GM19035 (cell line): ENCODE measurements at regions not wholly inside any gene's neighbourhood (a gene's known extent, or its start where the extent isn't known, plus 50 kb on each side); places are given as distances from the start of the nearest gene placed in this dataset.
"Not testable (repeated sequence)": the region's sequence is repeated elsewhere in the genome, so short reads cannot be mapped to it uniquely, and the experiment has no call there.

ENCODE experiments used
- ATAC-seq: cut with Tn5 transposase; IDR thresholded peaks from one replicate; pipeline ENCODE4 v1.9.1; 2021; ENCODE audit not compliant: unreplicated experiment

- ATAC-seq, result not testable (repeated sequence)
Observed at GRCh38 chr10:46645110-46645509, 66.2 kb downstream of the SYT15 start.

DNA sequence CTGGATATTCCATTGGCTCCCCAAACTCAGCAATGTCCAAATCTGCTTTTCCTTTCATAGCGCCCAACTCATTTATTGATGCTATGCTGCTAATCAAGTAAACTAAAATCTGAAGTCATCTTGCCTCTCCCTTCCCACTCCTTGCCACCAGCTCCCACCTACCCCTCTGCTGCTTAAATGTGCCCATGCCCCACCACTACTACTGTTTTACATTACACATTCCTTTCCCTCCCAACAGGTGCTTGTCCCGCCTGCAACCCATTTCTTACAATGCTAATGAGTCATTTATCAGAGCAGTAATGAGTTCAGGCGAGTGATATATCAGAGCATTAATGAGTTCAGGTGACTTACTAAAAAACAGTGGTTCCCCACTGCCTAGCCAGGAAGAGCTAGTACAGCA, 67.2 kb downstream of the SYT15 start:
- not testable (repeated sequence) for ATAC-seq

- ATAC-seq, result not testable (repeated sequence)
Observed at GRCh38 chr10:46650967-46651366, 72.0 kb downstream of the SYT15 start.

GRCh38 chr10:46657437-46657836, 78.5 kb downstream of the SYT15 start:
- not testable (repeated sequence) for ATAC-seq

DNA sequence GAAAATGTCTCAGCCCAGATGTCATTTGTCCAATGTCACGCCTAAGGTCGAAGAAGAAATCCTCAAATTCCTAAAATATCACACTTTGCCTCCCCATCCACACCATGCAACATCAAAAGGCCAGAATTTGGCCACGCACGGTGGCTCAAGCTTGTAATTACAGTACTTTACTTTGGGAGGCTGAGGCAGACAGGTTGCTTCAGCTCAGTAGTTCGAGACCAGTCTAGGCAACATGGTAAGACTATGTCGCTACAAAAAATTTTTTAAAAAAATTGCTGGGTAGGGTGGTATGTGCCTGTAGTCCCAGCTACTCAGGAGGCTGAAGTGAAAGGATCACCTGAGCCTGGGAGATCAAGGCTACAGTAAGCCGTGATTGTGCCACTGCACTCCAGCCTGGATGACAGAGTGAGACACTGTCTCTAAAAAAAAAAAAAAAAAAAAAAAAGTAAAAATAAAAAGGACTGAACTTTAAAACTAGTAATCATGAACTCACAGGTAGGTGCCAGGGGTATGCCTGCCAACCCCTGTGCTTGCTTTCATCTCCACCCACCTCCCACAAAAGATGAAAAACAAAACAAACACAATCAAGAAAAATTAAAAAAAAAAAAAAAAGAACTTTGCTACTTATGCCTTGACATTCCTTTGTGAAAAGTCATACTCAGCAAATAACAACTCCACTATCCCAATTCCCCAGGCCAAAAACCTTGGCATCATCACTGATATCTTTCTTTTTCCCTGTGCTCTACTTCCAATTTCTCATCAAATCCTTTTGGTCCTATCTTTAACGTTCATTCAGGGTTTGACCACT, 81.3 kb downstream of the SYT15 start:
- not testable (repeated sequence) for ATAC-seq

DNA sequence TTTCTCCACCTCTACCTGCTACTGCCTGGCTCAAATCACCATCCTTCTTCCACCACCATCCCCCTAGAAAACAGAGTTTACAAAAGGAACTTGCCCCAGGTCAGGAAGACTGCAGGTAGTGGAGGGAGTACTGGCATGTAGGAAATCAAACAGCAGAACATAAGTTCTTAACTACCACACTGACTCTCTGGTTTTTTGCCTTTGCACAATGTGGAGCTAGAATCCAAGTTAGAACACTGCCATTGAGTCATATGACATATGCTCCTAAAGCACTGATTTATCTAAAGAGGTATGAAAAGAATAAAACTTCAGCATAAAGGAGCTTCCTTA, 81.9 kb downstream of the SYT15 start:
- not testable (repeated sequence) for ATAC-seq

DNA sequence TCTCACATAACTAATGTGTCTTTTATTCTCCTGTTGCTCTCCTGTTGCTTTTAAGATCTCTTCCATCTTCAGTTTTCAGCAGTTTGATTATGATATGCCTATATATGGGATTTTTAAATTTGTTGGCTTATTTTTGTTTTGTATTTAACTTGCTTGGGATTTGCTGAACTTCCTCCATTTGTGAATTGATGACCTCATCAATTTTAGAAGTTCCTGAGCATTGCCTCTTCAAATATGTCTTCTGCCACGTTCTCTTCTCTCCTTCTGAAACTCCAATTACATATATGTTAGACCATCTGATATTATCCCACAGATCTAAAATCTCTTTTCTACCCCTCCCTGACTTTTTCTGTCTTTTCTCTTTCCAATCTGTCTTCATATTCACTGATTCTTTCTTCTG, 86.6 kb downstream of the SYT15 start:
- ATAC-seq, result not testable (repeated sequence)

GRCh38 chr10:46668357-46668997, 89.5 kb downstream of the SYT15 start:
- ATAC-seq, result not testable (repeated sequence)

DNA sequence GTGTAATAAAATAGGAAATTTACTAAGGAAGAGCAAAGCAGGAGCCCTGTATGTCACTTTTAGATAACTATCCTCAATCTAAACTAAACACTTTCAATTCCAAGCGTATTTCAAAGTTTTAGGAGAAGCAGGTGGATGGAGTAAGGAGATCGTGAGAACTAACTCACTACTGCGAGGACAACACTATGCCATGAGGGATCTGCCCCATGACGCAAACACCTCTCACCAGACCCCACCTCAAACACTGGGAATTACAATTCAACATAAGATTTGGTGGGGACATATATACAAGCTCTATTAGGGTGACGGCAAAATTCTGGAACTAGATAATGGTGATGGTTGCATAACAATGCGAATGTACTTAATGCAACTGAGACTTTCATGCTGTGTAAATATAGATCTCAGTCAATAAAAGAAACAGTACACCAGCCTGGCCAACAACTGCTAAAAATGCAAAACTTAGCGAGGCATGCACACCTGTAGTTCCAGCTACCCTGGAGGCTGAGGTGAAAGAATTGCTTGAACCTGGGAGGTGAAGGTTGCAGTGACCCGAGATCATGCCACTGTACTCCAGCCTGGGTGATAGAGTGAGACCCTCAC, 99.0 kb downstream of the SYT15 start:
- ATAC-seq, result not testable (repeated sequence)

DNA sequence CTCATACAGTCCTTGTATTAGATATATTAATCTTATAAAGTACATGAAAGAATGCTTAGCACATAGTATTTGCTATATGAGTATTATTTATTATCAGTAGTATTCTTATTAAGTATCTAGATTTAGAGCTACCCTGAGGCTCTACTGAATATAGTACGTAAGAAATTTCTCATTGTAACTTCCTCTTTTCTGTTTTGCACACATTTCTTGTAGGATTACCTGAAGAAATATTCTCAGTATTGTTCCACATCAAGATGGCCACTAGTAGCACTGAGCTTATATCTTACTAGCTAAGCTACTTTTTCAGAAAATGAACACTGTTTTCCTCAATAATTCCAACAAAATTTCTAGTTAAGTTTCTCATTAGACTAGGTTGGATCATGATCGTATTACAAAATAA, 112.5 kb downstream of the SYT15 start:
- not testable (repeated sequence) for ATAC-seq

DNA sequence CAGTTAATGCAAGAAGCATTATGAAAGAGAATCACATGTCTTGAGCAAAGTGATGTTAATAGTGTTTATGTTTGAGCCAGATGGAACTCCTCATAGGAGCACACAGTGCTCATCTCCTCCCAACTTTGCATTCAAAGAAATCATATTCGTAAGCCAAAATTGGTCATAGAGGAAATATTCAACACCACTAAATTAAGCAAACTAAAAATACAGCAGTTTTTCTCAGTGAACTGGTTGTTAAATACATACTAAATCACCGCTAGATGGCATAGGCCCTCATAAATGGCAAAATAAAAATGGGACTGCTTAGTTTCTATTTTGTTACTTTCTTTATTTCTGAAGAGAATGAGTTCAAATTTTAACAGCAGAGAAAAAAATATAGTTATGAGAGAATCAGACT, 114.3 kb downstream of the SYT15 start:
- not testable (repeated sequence) for ATAC-seq

DNA sequence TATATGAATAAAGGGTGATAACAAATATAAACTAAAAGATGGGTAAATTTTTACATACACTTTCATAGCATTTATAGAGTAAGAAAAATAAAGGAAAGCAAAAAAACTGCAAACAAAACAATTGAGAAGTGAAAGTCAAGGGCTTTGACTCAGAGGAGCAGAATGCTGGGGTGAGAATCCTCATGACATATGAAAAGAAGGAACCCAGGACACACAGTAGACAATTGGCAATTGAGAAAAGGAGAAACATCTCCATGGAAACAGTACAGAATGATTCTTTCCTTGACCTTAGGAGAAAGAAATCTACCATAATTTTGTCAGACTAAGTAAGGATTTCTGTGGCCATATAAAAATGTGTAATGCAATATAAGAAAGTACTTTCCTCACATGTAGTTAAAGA, 138.3 kb downstream of the SYT15 start:
- not testable (repeated sequence) for ATAC-seq

DNA sequence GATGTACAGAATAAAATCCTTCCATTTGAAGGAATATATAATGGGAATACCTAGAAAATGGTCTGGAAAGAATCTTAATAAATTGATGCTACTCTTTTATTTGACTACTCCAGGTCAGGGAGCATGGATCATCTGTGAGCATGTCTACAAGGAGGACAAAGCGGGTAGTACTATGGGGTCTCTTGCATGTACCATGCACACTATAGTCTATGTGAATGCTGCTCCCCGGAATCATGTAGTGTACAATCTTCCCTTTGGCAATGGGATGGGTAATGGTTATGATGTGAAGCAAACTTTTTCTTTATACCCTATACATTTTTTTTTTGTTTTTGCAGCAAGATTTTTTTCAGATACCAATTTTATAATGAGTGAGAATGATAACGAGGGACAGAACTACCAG, 139.1 kb downstream of the SYT15 start:
- ATAC-seq, result not testable (repeated sequence)

GRCh38 chr10:46720386-46720785, 141.5 kb downstream of the SYT15 start:
- ATAC-seq, result not testable (repeated sequence)

GRCh38 chr10:46720811-46721518, 142.0 kb downstream of the SYT15 start:
- ATAC-seq, result not testable (repeated sequence)

DNA sequence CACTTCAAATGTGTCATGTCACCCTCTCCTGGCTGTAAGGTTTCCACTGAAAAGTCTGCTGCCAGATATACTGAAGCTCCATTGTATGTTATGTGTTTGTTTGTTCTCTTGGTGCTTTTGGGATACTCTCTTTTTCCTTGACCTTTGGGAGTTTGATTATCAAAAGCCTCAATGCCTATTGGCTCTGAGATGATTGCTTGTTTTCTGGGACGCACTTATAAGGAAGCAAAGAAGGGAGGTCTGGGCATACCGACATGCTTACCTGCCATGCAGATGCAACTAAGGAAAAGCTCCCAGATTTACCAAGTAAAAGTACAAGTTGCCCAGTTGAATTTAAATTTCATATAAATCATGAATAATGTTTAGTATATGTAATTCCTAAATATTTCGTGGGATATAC, 145.3 kb downstream of the SYT15 start:
- ATAC-seq, result not testable (repeated sequence)

GRCh38 chr10:46728359-46728758, 149.4 kb downstream of the SYT15 start:
- not testable (repeated sequence) for ATAC-seq

GRCh38 chr10:46730729-46731128, 151.8 kb downstream of the SYT15 start:
- not testable (repeated sequence) for ATAC-seq

DNA sequence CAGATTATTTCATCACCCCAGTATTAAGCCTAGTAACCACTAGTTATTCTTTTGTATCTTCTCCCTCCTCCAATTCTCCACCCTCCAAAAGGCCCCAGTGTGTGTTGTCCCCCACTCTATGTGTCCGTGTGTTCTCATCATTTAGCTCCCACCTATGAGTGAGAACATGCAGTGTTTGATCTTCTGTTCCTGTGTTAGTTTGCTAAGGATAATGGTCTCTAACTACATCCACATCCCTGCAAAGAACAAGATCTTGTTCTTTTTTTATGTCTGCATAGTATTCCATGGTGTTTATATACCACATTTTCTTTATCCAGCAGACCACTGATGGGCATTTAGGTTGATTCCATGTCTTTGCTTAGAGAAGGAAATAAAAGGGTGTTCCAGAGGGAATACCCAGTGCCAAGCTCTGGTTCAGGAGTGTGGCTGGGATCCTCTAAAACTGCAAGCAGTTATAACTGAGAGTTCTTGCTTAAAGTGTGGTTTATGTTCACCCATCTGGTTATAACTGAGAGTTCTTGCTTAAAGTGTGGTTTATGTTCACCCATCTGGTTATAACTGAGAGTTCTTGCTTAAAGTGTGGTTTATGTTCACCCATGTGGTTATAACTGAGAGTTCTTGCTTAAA, 154.8 kb downstream of the SYT15 start:
- not testable (repeated sequence) for ATAC-seq

DNA sequence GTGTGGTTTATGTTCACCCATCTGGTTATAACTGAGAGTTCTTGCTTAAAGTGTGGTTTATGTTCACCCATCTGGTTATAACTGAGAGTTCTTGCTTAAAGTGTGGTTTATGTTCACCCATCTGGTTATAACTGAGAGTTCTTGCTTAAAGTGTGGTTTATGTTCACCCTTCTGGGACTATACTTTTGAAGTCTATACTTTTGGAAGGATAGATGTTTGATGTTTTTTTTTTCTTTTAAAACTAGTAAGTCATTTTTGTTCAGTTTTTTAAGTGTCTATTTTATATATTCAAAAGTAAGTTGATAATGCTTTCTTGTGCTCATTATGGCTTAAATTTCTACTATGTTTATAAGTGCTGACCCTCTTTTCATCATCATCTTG, 155.3 kb downstream of the SYT15 start:
- not testable (repeated sequence) for ATAC-seq

- not testable (repeated sequence) for ATAC-seq
Observed at GRCh38 chr10:46739919-46740318, 161.0 kb downstream of the SYT15 start.
